ENCODE measurements at regions not wholly inside any gene's neighbourhood (a gene's known extent, or its start where the extent isn't known, plus 50 kb on each side); places are given as distances from the start of the nearest gene placed in this dataset.

GRCh38 chr12:90020014-90020413 is 311.4 kb upstream of the ATP2B1 start:
- TF ChIP-seq POLR2A (IDR thresholded peaks at IDR 0.05; ENCODE audit: low read depth, low read length), result no peak
- TF ChIP-seq POLR2AphosphoS5 (IDR thresholded peaks at IDR 0.05; ENCODE audit: low read depth, low read length), result no peak
